NCI-H1694 treated with DMSO at 0.1 percent for 48 hours (cell line): ENCODE measurements at regions not wholly inside any gene's neighbourhood (a gene's known extent, or its start where the extent isn't known, plus 50 kb on each side); places are given as distances from the start of the nearest gene placed in this dataset.
"Not testable (repeated sequence)": the region's sequence is repeated elsewhere in the genome, so short reads cannot be mapped to it uniquely, and the experiment has no call there.

ENCODE experiments used
- DNase-seq: peaks from one replicate; lab custom pipeline; 2025; lab: John Stamatoyannopoulos, UW

GRCh38 chr9:93813221-93814076, 141.7 kb downstream of the BARX1 start:
- DNase-seq = no peak

GRCh38 chr9:93812410-93812668, 142.8 kb downstream of the BARX1 start:
- no peak for DNase-seq

GRCh38 chr9:93810028-93810971, 144.9 kb downstream of the BARX1 start:
- DNase-seq = no peak

- no peak for DNase-seq
These were observed 145.8 kb downstream of the BARX1 start for GRCh38 chr9:93809204-93809940.

GRCh38 chr9:93808115-93809029, 146.8 kb downstream of the BARX1 start:
- no peak for DNase-seq

GRCh38 chr9:93807166-93808074, 147.7 kb downstream of the BARX1 start:
- DNase-seq = no peak

- no peak for DNase-seq
These were observed 153.4 kb downstream of the BARX1 start for GRCh38 chr9:93801581-93802284.

- DNase-seq = no peak
These were observed 154.0 kb downstream of the BARX1 start for GRCh38 chr9:93801120-93801519.

- no peak for DNase-seq
These were observed 162.8 kb downstream of the BARX1 start for GRCh38 chr9:93792358-93792757.

- DNase-seq = no peak
These were observed 169.0 kb downstream of the BARX1 start for GRCh38 chr9:93786204-93786603.

- no peak for DNase-seq
These were observed 178.3 kb downstream of the BARX1 start for GRCh38 chr9:93776873-93777272.

- DNase-seq = no peak
These were observed 178.9 kb downstream of the BARX1 start for GRCh38 chr9:93776256-93776655.

GRCh38 chr9:93774331-93775102, 180.6 kb downstream of the BARX1 start:
- DNase-seq = no peak

- no peak for DNase-seq
These were observed 183.9 kb downstream of the BARX1 start for GRCh38 chr9:93771276-93771675.

- no peak for DNase-seq
These were observed 185.4 kb downstream of the PHF2 start for GRCh38 chr9:93761822-93762221.

- no peak for DNase-seq
These were observed 173.7 kb downstream of the PHF2 start for GRCh38 chr9:93750045-93750444.

- DNase-seq = not testable (repeated sequence)
These were observed 172.4 kb downstream of the PHF2 start for GRCh38 chr9:93748827-93749226.

- no peak for DNase-seq
These were observed 155.6 kb downstream of the PHF2 start for GRCh38 chr9:93731963-93732362.

GRCh38 chr9:93730648-93731047, 154.3 kb downstream of the PHF2 start:
- DNase-seq = no peak
